HCT116 (cell line): ENCODE measurements at regions not wholly inside any gene's neighbourhood (a gene's known extent, or its start where the extent isn't known, plus 50 kb on each side); places are given as distances from the start of the nearest gene placed in this dataset.

ENCODE experiments used
- ATAC-seq: fragments of 200-7000 bp; cut with Tn5 transposase; 2 replicates; pipeline ENCODE4 v1.9.1; 2020; ENCODE audit warnings: mild to moderate bottlenecking, moderate library complexity
- BruUV-seq: library from RNA; stranded (reverse); fragments of 400-500 nt; replicated peaks from 2 replicates; lab custom pipeline; 2021; lab: Mats Ljungman, UMichigan
- CTCF ChIA-PET: fragments of 300-600 bp; sonication (Branson Sonifier 250); formaldehyde crosslinking; loops from one replicate; lab custom pipeline; 2021; ENCODE audit warnings: antibody characterized with exemption; lab: Charles Lee
- POLR2A ChIA-PET: fragments of 300-600, 350-600 bp; sonication (Branson Sonifier 250); formaldehyde crosslinking; loops from one replicate; lab custom pipeline; 2021; ENCODE audit warnings: antibody characterized with exemption; lab: Charles Lee
- RAD21 ChIA-PET, 2 experiments: fragments of 300-600 bp; sonication (Branson Sonifier 250); formaldehyde crosslinking; loops; one replicate each; lab custom pipeline; 2023; ENCODE audit warnings: low total read pairs in 2 of 2; ENCODE audit not compliant: uncharacterized antibody in 2 of 2, unreplicated experiment in 2 of 2, low non-redundant PET in 1 of 2; lab: Charles Lee
- DNase-seq: peaks from one replicate; pipeline ENCODE4 v3.0.0-alpha.2; 2010; ENCODE audit warnings: low read depth, low spot score
- H2AFZ ChIP-seq: fragments of 200-600 bp; shearing (Covaris generic), sonication (generic); 2 replicates; pipeline ENCODE4 v1.6.1; 2017; ENCODE audit warnings: low read depth, mixed run types, mixed read lengths, antibody characterized with exemption, low read length; ENCODE audit not compliant: poor library complexity, severe bottlenecking
- H3K27ac ChIP-seq: 2 replicates; pipeline ENCODE4 v1.5.1; 2012; ENCODE audit warnings: low read depth, low read length
- H3K27me3 ChIP-seq: fragments of 200-600 bp; sonication (generic); 2 replicates; pipeline ENCODE4 v1.6.1; 2016; ENCODE audit warnings: mixed run types, low read length, mixed read lengths; ENCODE audit not compliant: insufficient read depth
- H3K36me3 ChIP-seq, 2 experiments: fragments of 200-500 bp in 1 of 2; fragments of 200-600 bp in 1 of 2; sonication (Bioruptor generic) in 1 of 2; sonication (generic) in 1 of 2; 2 replicates each; pipeline versions ENCODE4 v1.5.1 to v1.6.1; 2014 to 2016; ENCODE audit warnings: low read length in 2 of 2, inconsistent platforms in 1 of 2, mixed read lengths in 1 of 2, mixed run types in 1 of 2; ENCODE audit not compliant: insufficient read depth in 2 of 2, control insufficient read depth in 1 of 2
- H3K4me1 ChIP-seq, 2 experiments: fragments of 200-600 bp in 1 of 2; sonication (generic) in 1 of 2; 2 replicates each; pipeline versions ENCODE4 v1.5.1 to v1.6.1; 2012 to 2017; ENCODE audit warnings: low read length in 2 of 2, inconsistent platforms in 1 of 2, mild to moderate bottlenecking in 1 of 2, mixed read lengths in 1 of 2, mixed run types in 1 of 2, moderate library complexity in 1 of 2; ENCODE audit not compliant: insufficient read depth in 2 of 2, control insufficient read depth in 1 of 2
- H3K4me2 ChIP-seq: fragments of 200-600 bp; sonication (generic); 2 replicates; pipeline ENCODE4 v1.6.1; 2017; ENCODE audit warnings: mixed run types, low read length, mixed read lengths
- H3K4me3 ChIP-seq, 2 experiments: fragments of 200-600 bp in 1 of 2; sonication (generic) in 1 of 2; replicated peaks in 1 of 2; 2 replicates each; pipeline ENCODE4 v1.5.1; 2011 to 2016; ENCODE audit warnings: low read length in 2 of 2, control low read depth in 1 of 2, low read depth in 1 of 2, mild to moderate bottlenecking in 1 of 2, mixed read lengths in 1 of 2, mixed run types in 1 of 2
- H3K79me2 ChIP-seq: fragments of 200-600 bp; sonication (generic); 2 replicates; pipeline ENCODE4 v1.6.1; 2017; ENCODE audit warnings: mild to moderate bottlenecking, mixed run types, low read length, moderate library complexity, mixed read lengths; ENCODE audit not compliant: insufficient read depth
- H3K9ac ChIP-seq: fragments of 200-600 bp; sonication (generic); 2 replicates; pipeline ENCODE4 v1.6.1; 2016; ENCODE audit warnings: low read length, mixed read lengths
- H3K9me2 ChIP-seq: fragments of 200-600 bp; sonication (generic), shearing (Covaris generic); 2 replicates; pipeline ENCODE4 v1.6.1; 2017; ENCODE audit warnings: mixed run types, mild to moderate bottlenecking, moderate library complexity; ENCODE audit not compliant: insufficient read depth
- H3K9me3 ChIP-seq, 2 experiments: fragments of 200-500 bp in 1 of 2; fragments of 200-600 bp in 1 of 2; sonication (Bioruptor generic) in 1 of 2; sonication (generic) in 1 of 2; 2 replicates each; pipeline ENCODE4 v1.6.1; 2014 to 2017; ENCODE audit warnings: low read length in 2 of 2, mixed read lengths in 2 of 2, inconsistent platforms in 1 of 2, low read depth in 1 of 2, mild to moderate bottlenecking in 1 of 2, mixed run types in 1 of 2, moderate library complexity in 1 of 2; ENCODE audit not compliant: control insufficient read depth in 1 of 2, insufficient read depth in 1 of 2
- H4K20me1 ChIP-seq: fragments of 200-600 bp; sonication (generic), shearing (Covaris generic); 2 replicates; pipeline ENCODE4 v1.6.1; 2017; ENCODE audit warnings: mixed run types, mild to moderate bottlenecking, moderate library complexity; ENCODE audit not compliant: insufficient read depth
- ATF3 ChIP-seq: IDR thresholded peaks from 2 replicates; pipeline ENCODE4 v1.6.1; 2012
- CEBPB ChIP-seq: IDR thresholded peaks from 2 replicates; pipeline ENCODE4 v1.6.1; 2012; ENCODE audit warnings: low read depth
- EGR1 ChIP-seq: IDR thresholded peaks from 2 replicates; pipeline ENCODE4 v1.6.1; 2012; ENCODE audit warnings: low read depth
- ELF1 ChIP-seq: IDR thresholded peaks from 2 replicates; pipeline ENCODE4 v1.6.1; 2012; ENCODE audit warnings: low read depth, borderline replicate concordance
- EZH2 ChIP-seq: fragments of 200-600 bp; sonication (generic); IDR thresholded peaks from 2 replicates; pipeline ENCODE4 v1.6.1; 2017; ENCODE audit warnings: antibody characterized with exemption, mixed run types
- EZH2phosphoT487 ChIP-seq: fragments of 200-600 bp; IDR thresholded peaks from 2 replicates; pipeline ENCODE4 v1.6.1; 2018; ENCODE audit warnings: antibody characterized with exemption, borderline replicate concordance
- FOSL1 ChIP-seq: IDR thresholded peaks from 2 replicates; pipeline ENCODE4 v1.6.1; 2012; ENCODE audit warnings: low read depth
- JUND ChIP-seq: IDR thresholded peaks from 2 replicates; pipeline ENCODE4 v1.6.1; 2012
- POLR2A ChIP-seq: IDR thresholded peaks from 2 replicates; pipeline ENCODE4 v1.7.0; 2011; ENCODE audit warnings: borderline replicate concordance; ENCODE audit not compliant: insufficient read depth, insufficient read length; ENCODE audit errors: extremely low read depth
- RAD21 ChIP-seq: IDR thresholded peaks from 2 replicates; pipeline ENCODE4 v1.6.1; 2012; ENCODE audit warnings: low read depth, mild to moderate bottlenecking
- SP1 ChIP-seq: IDR thresholded peaks from 2 replicates; pipeline ENCODE4 v1.6.1; 2012; ENCODE audit warnings: low read depth
- TCF7L2 ChIP-seq: IDR thresholded peaks from 2 replicates; pipeline ENCODE4 v1.7.0; 2011; ENCODE audit warnings: borderline replicate concordance, inconsistent platforms; ENCODE audit not compliant: insufficient read depth, insufficient read length; ENCODE audit errors: extremely low read depth
- ZFX ChIP-seq: fragments of 450-650 bp; IDR thresholded peaks from 2 replicates; pipeline ENCODE4 v1.6.1; 2017
- ZNF274 ChIP-seq: fragments of 200-500 bp; sonication (Bioruptor generic); IDR thresholded peaks from 2 replicates; pipeline ENCODE4 v1.6.1; 2014; ENCODE audit warnings: mild to moderate bottlenecking, low read depth, low read length, inconsistent platforms
- intact Hi-C: fragments of 100-400 bp; cut with micrococcal nuclease; formaldehyde crosslinking; loops from 2 replicates; pipeline ENCODE4 v1.10.0; 2022
- TF ChIP-seq, protein P1 (sequence below): IDR thresholded peaks from 2 replicates; pipeline ENCODE4 v1.6.1; 2012; ENCODE audit warnings: low read depth
- TF ChIP-seq, protein P2 (sequence below): IDR thresholded peaks from 2 replicates; pipeline ENCODE4 v1.6.1; 2012
- TF ChIP-seq, protein P3 (sequence below), 3 experiments: fragments of 200-600 bp in 1 of 3; sonication (generic) in 1 of 3; IDR thresholded peaks in 2 of 3; conservative IDR thresholded peaks in 1 of 3; 2 replicates each; pipeline ENCODE4 v1.5.1; 2012 to 2017; ENCODE audit warnings: low read depth in 2 of 3, low read length in 2 of 3, antibody characterized with exemption in 1 of 3, borderline replicate concordance in 1 of 3, control low read depth in 1 of 3, mild to moderate bottlenecking in 1 of 3, mixed read lengths in 1 of 3, mixed run types in 1 of 3, moderate library complexity in 1 of 3; ENCODE audit not compliant: insufficient read depth in 1 of 3

GRCh38 chr3:707041-707440 lies 385.8 kb upstream of the CNTN6 start (continued):
- TF ChIP-seq, protein P1, sequence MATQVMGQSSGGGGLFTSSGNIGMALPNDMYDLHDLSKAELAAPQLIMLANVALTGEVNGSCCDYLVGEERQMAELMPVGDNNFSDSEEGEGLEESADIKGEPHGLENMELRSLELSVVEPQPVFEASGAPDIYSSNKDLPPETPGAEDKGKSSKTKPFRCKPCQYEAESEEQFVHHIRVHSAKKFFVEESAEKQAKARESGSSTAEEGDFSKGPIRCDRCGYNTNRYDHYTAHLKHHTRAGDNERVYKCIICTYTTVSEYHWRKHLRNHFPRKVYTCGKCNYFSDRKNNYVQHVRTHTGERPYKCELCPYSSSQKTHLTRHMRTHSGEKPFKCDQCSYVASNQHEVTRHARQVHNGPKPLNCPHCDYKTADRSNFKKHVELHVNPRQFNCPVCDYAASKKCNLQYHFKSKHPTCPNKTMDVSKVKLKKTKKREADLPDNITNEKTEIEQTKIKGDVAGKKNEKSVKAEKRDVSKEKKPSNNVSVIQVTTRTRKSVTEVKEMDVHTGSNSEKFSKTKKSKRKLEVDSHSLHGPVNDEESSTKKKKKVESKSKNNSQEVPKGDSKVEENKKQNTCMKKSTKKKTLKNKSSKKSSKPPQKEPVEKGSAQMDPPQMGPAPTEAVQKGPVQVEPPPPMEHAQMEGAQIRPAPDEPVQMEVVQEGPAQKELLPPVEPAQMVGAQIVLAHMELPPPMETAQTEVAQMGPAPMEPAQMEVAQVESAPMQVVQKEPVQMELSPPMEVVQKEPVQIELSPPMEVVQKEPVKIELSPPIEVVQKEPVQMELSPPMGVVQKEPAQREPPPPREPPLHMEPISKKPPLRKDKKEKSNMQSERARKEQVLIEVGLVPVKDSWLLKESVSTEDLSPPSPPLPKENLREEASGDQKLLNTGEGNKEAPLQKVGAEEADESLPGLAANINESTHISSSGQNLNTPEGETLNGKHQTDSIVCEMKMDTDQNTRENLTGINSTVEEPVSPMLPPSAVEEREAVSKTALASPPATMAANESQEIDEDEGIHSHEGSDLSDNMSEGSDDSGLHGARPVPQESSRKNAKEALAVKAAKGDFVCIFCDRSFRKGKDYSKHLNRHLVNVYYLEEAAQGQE: no peak
- TF ChIP-seq FOSL1 (no peak), ZNF274 (no peak), ATF3 (no peak), POLR2A (no peak), TCF7L2 (no peak), EGR1 (no peak), CEBPB (no peak), ZFX (no peak)

- Histone ChIP-seq H3K9ac (no peak overlapping the region), H3K79me2 (no peaks in the 10 kb centered on the region), H2AFZ (no peak overlapping the region), H4K20me1 (no peaks in the 10 kb centered on the region), H3K27me3 (no peaks in the 10 kb centered on the region), H3K9me3 (peaks cover 10 to 22% of the 10 kb centered on the region in 2 experiments; a peak in 3 of 4 replicates), H3K9me2 (no peaks in the 10 kb centered on the region), H3K4me1 (no peaks in the 10 kb centered on the region), H3K4me3 (no peak overlapping the region), H3K4me2 (no peak overlapping the region), H3K27ac (no peak overlapping the region), H3K36me3 (no peaks in the 10 kb centered on the region)
- ChIA-PET CTCF (no interaction called here), POLR2A (no interaction called here), RAD21 (no interaction called here)
- DNase-seq: no peak
- no peak for ATAC-seq
- intact Hi-C loops: no loop called here
- no TSS peak for BruUV-seq
- TF ChIP-seq RAD21 (no peak), JUND (no peak), EGR1 (no peak), ELF1 (no peak), EZH2phosphoT487 (no peak), ZFX (no peak), EZH2 (no peak), ZNF274 (no peak), SP1 (no peak)
- TF ChIP-seq, protein P1: no peak
- TF ChIP-seq, protein P2, sequence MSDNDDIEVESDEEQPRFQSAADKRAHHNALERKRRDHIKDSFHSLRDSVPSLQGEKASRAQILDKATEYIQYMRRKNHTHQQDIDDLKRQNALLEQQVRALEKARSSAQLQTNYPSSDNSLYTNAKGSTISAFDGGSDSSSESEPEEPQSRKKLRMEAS: no peak
- TF ChIP-seq, protein P3, sequence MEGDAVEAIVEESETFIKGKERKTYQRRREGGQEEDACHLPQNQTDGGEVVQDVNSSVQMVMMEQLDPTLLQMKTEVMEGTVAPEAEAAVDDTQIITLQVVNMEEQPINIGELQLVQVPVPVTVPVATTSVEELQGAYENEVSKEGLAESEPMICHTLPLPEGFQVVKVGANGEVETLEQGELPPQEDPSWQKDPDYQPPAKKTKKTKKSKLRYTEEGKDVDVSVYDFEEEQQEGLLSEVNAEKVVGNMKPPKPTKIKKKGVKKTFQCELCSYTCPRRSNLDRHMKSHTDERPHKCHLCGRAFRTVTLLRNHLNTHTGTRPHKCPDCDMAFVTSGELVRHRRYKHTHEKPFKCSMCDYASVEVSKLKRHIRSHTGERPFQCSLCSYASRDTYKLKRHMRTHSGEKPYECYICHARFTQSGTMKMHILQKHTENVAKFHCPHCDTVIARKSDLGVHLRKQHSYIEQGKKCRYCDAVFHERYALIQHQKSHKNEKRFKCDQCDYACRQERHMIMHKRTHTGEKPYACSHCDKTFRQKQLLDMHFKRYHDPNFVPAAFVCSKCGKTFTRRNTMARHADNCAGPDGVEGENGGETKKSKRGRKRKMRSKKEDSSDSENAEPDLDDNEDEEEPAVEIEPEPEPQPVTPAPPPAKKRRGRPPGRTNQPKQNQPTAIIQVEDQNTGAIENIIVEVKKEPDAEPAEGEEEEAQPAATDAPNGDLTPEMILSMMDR (IDR thresholded peaks at IDR 0.05 in 2 of 3, conservative IDR thresholded peaks at IDR 0.05 in 1 of 3; ENCODE audit: borderline replicate concordance in 1 of 3, insufficient read depth in 1 of 3, low read depth in 2 of 3, low read length in 2 of 3): no peak
Observed at GRCh38 chr3:713006-713621, 379.7 kb upstream of the CNTN6 start.
